ENCODE measurements at regions not wholly inside any gene's neighbourhood (a gene's known extent, or its start where the extent isn't known, plus 50 kb on each side); places are given as distances from the start of the nearest gene placed in this dataset.

- no peak overlapping the region for H2AFZ ChIP-seq (replicated peaks; ENCODE audit: low read length, poor library complexity)
- BruUV-seq (replicated peaks): no TSS peak
- no peak overlapping the region for H4K91ac ChIP-seq (ENCODE audit: insufficient read depth, low read depth, low read length)
- TF ChIP-seq CEBPB (IDR thresholded peaks at IDR 0.05; ENCODE audit: low read depth, low read length): no peak
- no peak for TF ChIP-seq SMC3 (IDR thresholded peaks at IDR 0.05; ENCODE audit: low read depth, low read length)
- no peak for TF ChIP-seq BHLHE40 (IDR thresholded peaks at IDR 0.05; ENCODE audit: low read depth, low read length)
- no peak for TF ChIP-seq FOS (IDR thresholded peaks at IDR 0.05; ENCODE audit: low read depth, low read length)
- TF ChIP-seq POLR2A (IDR thresholded peaks at IDR 0.05; ENCODE audit: low read depth, low read length): no peak
- TF ChIP-seq CHD1 (IDR thresholded peaks at IDR 0.05; ENCODE audit: low read depth, low read length): no peak
- no peak for TF ChIP-seq MAZ (IDR thresholded peaks at IDR 0.05; ENCODE audit: borderline replicate concordance, low read depth, low read length)
- TF ChIP-seq, protein P1, sequence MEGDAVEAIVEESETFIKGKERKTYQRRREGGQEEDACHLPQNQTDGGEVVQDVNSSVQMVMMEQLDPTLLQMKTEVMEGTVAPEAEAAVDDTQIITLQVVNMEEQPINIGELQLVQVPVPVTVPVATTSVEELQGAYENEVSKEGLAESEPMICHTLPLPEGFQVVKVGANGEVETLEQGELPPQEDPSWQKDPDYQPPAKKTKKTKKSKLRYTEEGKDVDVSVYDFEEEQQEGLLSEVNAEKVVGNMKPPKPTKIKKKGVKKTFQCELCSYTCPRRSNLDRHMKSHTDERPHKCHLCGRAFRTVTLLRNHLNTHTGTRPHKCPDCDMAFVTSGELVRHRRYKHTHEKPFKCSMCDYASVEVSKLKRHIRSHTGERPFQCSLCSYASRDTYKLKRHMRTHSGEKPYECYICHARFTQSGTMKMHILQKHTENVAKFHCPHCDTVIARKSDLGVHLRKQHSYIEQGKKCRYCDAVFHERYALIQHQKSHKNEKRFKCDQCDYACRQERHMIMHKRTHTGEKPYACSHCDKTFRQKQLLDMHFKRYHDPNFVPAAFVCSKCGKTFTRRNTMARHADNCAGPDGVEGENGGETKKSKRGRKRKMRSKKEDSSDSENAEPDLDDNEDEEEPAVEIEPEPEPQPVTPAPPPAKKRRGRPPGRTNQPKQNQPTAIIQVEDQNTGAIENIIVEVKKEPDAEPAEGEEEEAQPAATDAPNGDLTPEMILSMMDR (conservative IDR thresholded peaks at IDR 0.05; ENCODE audit: low read depth, low read length): no peak
- no peak for TF ChIP-seq NFE2L2 (IDR thresholded peaks at IDR 0.05; ENCODE audit: low read depth, low read length)
- no peak overlapping the region for H3K4ac ChIP-seq (ENCODE audit: low read depth, low read length)
- H2BK15ac ChIP-seq (ENCODE audit: low read depth, low read length): no peak overlapping the region
- no peak overlapping the region for H3K9ac ChIP-seq (ENCODE audit: low read depth, low read length)
- no peaks in the 10 kb centered on the region for H3K9me3 ChIP-seq (ENCODE audit: control insufficient read depth, insufficient read depth, low read length)
- no peak overlapping the region for H3K4me3 ChIP-seq (ENCODE audit: insufficient read depth, low read depth, low read length)
- no peak overlapping the region for H2BK5ac ChIP-seq (ENCODE audit: low read depth, low read length, poor library complexity, severe bottlenecking)
- H4K8ac ChIP-seq (ENCODE audit: low read depth in 2 of 2, low read length in 2 of 2): no peak overlapping the region
- ATAC-seq (ENCODE audit: low read depth) (no peak), DNase-seq (no peak)
- 20% methylated on average over 1 of the region's 4 CpGs; no CpG with 5 or more reads in 1 of the 2 experiments for WGBS, 2 experiments (ENCODE audit: extremely low coverage in 2 of 2, insufficient read length in 1 of 2)
- ChIA-PET POLR2A (ENCODE audit: unreplicated experiment) (no interaction called here), CTCF (no interaction called here)
- H3K9me1 ChIP-seq (ENCODE audit: insufficient read depth, low read length): no peaks in the 10 kb centered on the region
- H3K56ac ChIP-seq (ENCODE audit: extremely low read depth, insufficient read depth, low read length): no peak overlapping the region
- no peak overlapping the region for H3K18ac ChIP-seq (ENCODE audit: low read depth, low read length)
- in situ Hi-C loops (cut with MboI; ENCODE audit: low sequenced_read_pairs): no loop called here
- intact Hi-C loops (cut with micrococcal nuclease): no loop called here
- H2AK9ac ChIP-seq (replicated peaks; ENCODE audit: low read depth, low read length, poor library complexity): no peak overlapping the region
- H2BK20ac ChIP-seq (ENCODE audit: low read depth, low read length): no peak overlapping the region
- H3K79me1 ChIP-seq (ENCODE audit: low read depth in 1 of 2, low read length in 2 of 2): no peaks in the 10 kb centered on the region
- no peaks in the 10 kb centered on the region for H3K27me3 ChIP-seq (ENCODE audit: control insufficient read depth, insufficient read depth, low read length)
- no peaks in the 10 kb centered on the region for H3K4me1 ChIP-seq (ENCODE audit: control insufficient read depth, insufficient read depth, low read length)
- no peaks in the 10 kb centered on the region for H4K20me1 ChIP-seq (ENCODE audit: insufficient read depth, low read length)
- no peak overlapping the region for H3K4me2 ChIP-seq (ENCODE audit: low read depth, low read length)
- H3K27ac ChIP-seq (ENCODE audit: insufficient read depth, low read length): no peak overlapping the region
- no peak overlapping the region for H2AK5ac ChIP-seq (ENCODE audit: low read depth, low read length)
- H2BK120ac ChIP-seq (ENCODE audit: low read depth, low read length): no peak overlapping the region
- H3K36me3 ChIP-seq (ENCODE audit: control insufficient read depth, insufficient read depth, low read length): no peaks in the 10 kb centered on the region
- dilution Hi-C loops (cut with HindIII; ENCODE audit: low sequenced_read_pairs, unreplicated experiment): no loop called here
- no peak overlapping the region for H4K5ac ChIP-seq (ENCODE audit: low read depth, low read length)
- H3K23ac ChIP-seq (ENCODE audit: low read depth, low read length): no peak overlapping the region
- H3K14ac ChIP-seq (replicated peaks; ENCODE audit: low read depth, low read length): no peak overlapping the region
Observed at GRCh38 chr5:145562931-145563330, 272.2 kb downstream of the PRELID2 start.

Data from IMR-90 (cell line).